NCI-H1417 (cell line): ENCODE measurements at regions not wholly inside any gene's neighbourhood (a gene's known extent, or its start where the extent isn't known, plus 50 kb on each side); places are given as distances from the start of the nearest gene placed in this dataset.
A peak's percentile ranks its signal among the peaks of the same experiment; 100 is the strongest.
"Not testable (repeated sequence)": the region's sequence is repeated elsewhere in the genome, so short reads cannot be mapped to it uniquely, and the experiment has no call there.

Source experiments
- DNase-seq, 3 experiments: peaks; one replicate each; lab custom pipeline; 2025; lab: John Stamatoyannopoulos, UW

GRCh38 chr22:48820481-48821345 lies 1007.0 kb downstream of the BRD1 start:
- DNase-seq = no peak

- DNase-seq = no peak
These were observed 1007.7 kb downstream of the BRD1 start for GRCh38 chr22:48819961-48820360.

- no peak for DNase-seq
These were observed 1008.4 kb downstream of the BRD1 start for GRCh38 chr22:48819232-48819631.

GRCh38 chr22:48817491-48817890 lies 1010.2 kb downstream of the BRD1 start:
- not testable (repeated sequence) for DNase-seq

- peak in 1 of 3 experiments; percentile 62 for DNase-seq
These were observed 1015.8 kb downstream of the BRD1 start for GRCh38 chr22:48811885-48812284.

- no peak for DNase-seq
These were observed 1019.4 kb downstream of the BRD1 start for GRCh38 chr22:48808038-48808960.

GRCh38 chr22:48807155-48807554 lies 1020.5 kb downstream of the BRD1 start:
- peak in 1 of 3 experiments; percentile 66 for DNase-seq

- no peak for DNase-seq
These were observed 1021.4 kb downstream of the BRD1 start for GRCh38 chr22:48806227-48806781.

- no peak for DNase-seq
These were observed 1022.2 kb downstream of the BRD1 start for GRCh38 chr22:48805516-48805915.

GRCh38 chr22:48804811-48805301 lies 1022.8 kb downstream of the BRD1 start:
- no peak for DNase-seq

- DNase-seq = no peak
These were observed 1023.5 kb downstream of the BRD1 start for GRCh38 chr22:48803948-48804810.

GRCh38 chr22:48803171-48803947 lies 1024.3 kb downstream of the BRD1 start:
- DNase-seq = no peak

GRCh38 chr22:48802576-48802975 lies 1025.1 kb downstream of the BRD1 start:
- no peak for DNase-seq

GRCh38 chr22:48800886-48801607 lies 1026.6 kb downstream of the BRD1 start:
- no peak for DNase-seq

GRCh38 chr22:48800036-48800885 lies 1027.4 kb downstream of the BRD1 start:
- no peak for DNase-seq

- no peak for DNase-seq
These were observed 1028.3 kb downstream of the BRD1 start for GRCh38 chr22:48799227-48799970.

- DNase-seq = no peak
These were observed 1029.1 kb downstream of the BRD1 start for GRCh38 chr22:48798281-48799226.
